IMR-90 (cell line): ENCODE measurements at regions not wholly inside any gene's neighbourhood (a gene's known extent, or its start where the extent isn't known, plus 50 kb on each side); places are given as distances from the start of the nearest gene placed in this dataset.
"Not testable (repeated sequence)": the region's sequence is repeated elsewhere in the genome, so short reads cannot be mapped to it uniquely, and the experiment has no call there.

Experiments used
- CTCF ChIP-seq: conservative IDR thresholded peaks from 2 replicates; pipeline ENCODE4 v1.5.1; 2012; ENCODE audit warnings: mild to moderate bottlenecking, low read depth, low read length, improper control_type of control experiment
- FOS ChIP-seq: fragments of 150-350 bp; IDR thresholded peaks from 2 replicates; pipeline ENCODE4 v1.6.1; 2016; ENCODE audit warnings: low read depth, low read length
- POLR2A ChIP-seq: IDR thresholded peaks from 2 replicates; pipeline ENCODE4 v1.6.1; 2012; ENCODE audit warnings: mild to moderate bottlenecking, low read depth, low read length
- RFX5 ChIP-seq: IDR thresholded peaks from 2 replicates; pipeline ENCODE4 v1.8.0; 2012; ENCODE audit warnings: low read depth, mild to moderate bottlenecking, low read length, moderate library complexity
- SMC3 ChIP-seq: fragments of 150-350 bp; IDR thresholded peaks from 2 replicates; pipeline ENCODE4 v1.6.1; 2016; ENCODE audit warnings: low read depth, mild to moderate bottlenecking, antibody characterized with exemption, low read length, moderate library complexity
- USF2 ChIP-seq: fragments of 150-350 bp; IDR thresholded peaks from 2 replicates; pipeline ENCODE4 v1.6.1; 2017; ENCODE audit warnings: mild to moderate bottlenecking, antibody characterized with exemption, low read length, low read depth

- TF ChIP-seq CTCF, USF2, FOS, RFX5, SMC3, POLR2A: not testable (repeated sequence)
Measured at GRCh38 chr5:34467984-34468383, 188.1 kb upstream of the RAI14 start.
